HepG2 (cell line): ENCODE measurements at regions not wholly inside any gene's neighbourhood (a gene's known extent, or its start where the extent isn't known, plus 50 kb on each side); places are given as distances from the start of the nearest gene placed in this dataset.
A peak's percentile ranks its signal among the peaks of the same experiment; 100 is the strongest.

Experiments used
- ATAC-seq: fragments of 200-7000 bp; cut with Tn5 transposase; 3 replicates; pipeline ENCODE4 v1.9.1; 2020; ENCODE audit warnings: mild to moderate bottlenecking, moderate library complexity
- BruUV-seq: library from RNA; stranded (reverse); fragments of 400-500 nt; replicated peaks from 2 replicates; lab custom pipeline; 2021; lab: Mats Ljungman, UMichigan
- CTCF ChIA-PET: fragments of 300-600 bp; formaldehyde crosslinking; extraction: SDS; loops from one replicate; lab custom pipeline; 2021; ENCODE audit warnings: low total read pairs, inconsistent platforms, low intra/inter-chr PET ratio; lab: Yijun Ruan, JAX
- POLR2A ChIA-PET: fragments of 350-600 bp; sonication (Branson Sonifier 250); formaldehyde crosslinking; loops from one replicate; lab custom pipeline; 2020; ENCODE audit warnings: antibody characterized with exemption, inconsistent platforms; lab: Yijun Ruan, JAX
- DNase-seq: peaks from one replicate; pipeline ENCODE4 v3.0.0-alpha.2; 2015; ENCODE audit warnings: low spot score
- FAIRE-seq: peaks from 3 replicates; lab custom pipeline; 2011; peaks lifted over from hg19 to GRCh38; lab: Jason Lieb, UNC
- H2AFZ ChIP-seq: one replicate; pipeline ENCODE4 v1.6.1; 2011; ENCODE audit warnings: low read length, inconsistent platforms
- H3K27ac ChIP-seq: fragments of 300-600 bp; 3 replicates; pipeline ENCODE4 v1.8.0; 2011; ENCODE audit warnings: mixed run types, mild to moderate bottlenecking, mixed read lengths, low read length, inconsistent platforms; ENCODE audit not compliant: insufficient read depth; ENCODE audit errors: extremely low read length
- H3K27me3 ChIP-seq, 2 experiments: fragments of 200-600 bp in 1 of 2; 2 replicates in 1 of 2; 3 replicates in 1 of 2; pipeline versions ENCODE4 v1.6.0 to v1.8.0; 2011; ENCODE audit warnings: low read length in 2 of 2, mild to moderate bottlenecking in 2 of 2, moderate library complexity in 2 of 2, inconsistent platforms in 1 of 2; ENCODE audit not compliant: insufficient read depth in 2 of 2, control insufficient read depth in 1 of 2
- H3K36me3 ChIP-seq, 2 experiments: fragments of 200-600 bp in 1 of 2; replicated peaks in 1 of 2; 2 replicates in 1 of 2; 3 replicates in 1 of 2; pipeline versions ENCODE4 v1.5.1 to v1.8.0; 2011; ENCODE audit warnings: low read length in 2 of 2, inconsistent platforms in 1 of 2; ENCODE audit not compliant: insufficient read depth in 2 of 2, control insufficient read depth in 1 of 2
- H3K4me1 ChIP-seq: 2 replicates; pipeline ENCODE4 v1.5.1; 2012; ENCODE audit warnings: low read length, inconsistent platforms; ENCODE audit not compliant: insufficient read depth
- H3K4me2 ChIP-seq: 2 replicates; pipeline ENCODE4 v1.6.0; 2011; ENCODE audit warnings: low read depth, low read length, inconsistent platforms
- H3K4me3 ChIP-seq, 3 experiments: fragments of 200-600 bp in 1 of 3; sonication (generic), shearing (Covaris generic) in 1 of 3; replicated peaks in 1 of 3; 2 replicates each; pipeline ENCODE4 v1.5.1; 2011 to 2016; ENCODE audit warnings: low read length in 3 of 3, inconsistent platforms in 2 of 3, low read depth in 2 of 3, mild to moderate bottlenecking in 2 of 3, control low read depth in 1 of 3, mixed read lengths in 1 of 3; ENCODE audit not compliant: insufficient read depth in 1 of 3
- H3K79me2 ChIP-seq: one replicate; pipeline ENCODE4 v1.6.1; 2011; ENCODE audit warnings: low read length, inconsistent platforms; ENCODE audit not compliant: insufficient read depth
- H3K9ac ChIP-seq: 2 replicates; pipeline ENCODE4 v1.6.0; 2011; ENCODE audit warnings: mild to moderate bottlenecking, low read depth, low read length, inconsistent platforms; ENCODE audit not compliant: insufficient read depth
- H3K9me3 ChIP-seq: 2 replicates; pipeline ENCODE4 v1.5.1; 2012; ENCODE audit warnings: mild to moderate bottlenecking, low read length
- H4K20me1 ChIP-seq: 2 replicates; pipeline ENCODE4 v1.6.0; 2011; ENCODE audit warnings: inconsistent platforms, mild to moderate bottlenecking, low read length, moderate library complexity; ENCODE audit not compliant: insufficient read depth
- CBX1 ChIP-seq: IDR thresholded peaks from one replicate; pipeline ENCODE4 v1.6.1; 2016; ENCODE audit warnings: antibody characterized with exemption, low read depth
- CEBPG ChIP-seq: IDR thresholded peaks from 2 replicates; pipeline ENCODE4 v1.6.1; 2016
- EP300 ChIP-seq, 3 experiments: sonication (generic) in 1 of 3; formaldehyde crosslinking in 1 of 3; IDR thresholded peaks; 2 replicates each; pipeline versions ENCODE4 v1.5.1 to v1.6.1; 2011 to 2020; ENCODE audit warnings: low read depth in 2 of 3, low read length in 2 of 3, borderline replicate concordance in 1 of 3, improper control_type of control experiment in 1 of 3, mild to moderate bottlenecking in 1 of 3, missing genetic modification reagents in 1 of 3, moderate library complexity in 1 of 3
- MLX ChIP-seq: IDR thresholded peaks from 2 replicates; pipeline ENCODE4 v1.6.1; 2016
- NCOA1 ChIP-seq: sonication (generic); formaldehyde crosslinking; IDR thresholded peaks from 2 replicates; pipeline ENCODE4 v1.9.0; 2021; ENCODE audit warnings: missing genetic modification reagents
- NFE2L1 ChIP-seq: sonication (generic); formaldehyde crosslinking; IDR thresholded peaks from 2 replicates; pipeline ENCODE4 v1.4.0; 2020; ENCODE audit warnings: missing genetic modification reagents, mild to moderate bottlenecking, borderline replicate concordance
- PHF5A ChIP-seq: IDR thresholded peaks from one replicate; pipeline ENCODE4 v1.6.1; 2018; ENCODE audit warnings: low read depth, missing genetic modification reagents; ENCODE audit not compliant: unreplicated experiment
- STAG1 ChIP-seq: sonication (generic); formaldehyde crosslinking; IDR thresholded peaks from 2 replicates; pipeline ENCODE4 v1.4.0; 2020; ENCODE audit warnings: missing genetic modification reagents
- TAF15 ChIP-seq: fragments of 200-400 bp; formaldehyde crosslinking; IDR thresholded peaks from one replicate; pipeline ENCODE4 v1.6.1; 2018; ENCODE audit warnings: mild to moderate bottlenecking, low read depth, low read length; ENCODE audit not compliant: poor library complexity, severe bottlenecking
- TEAD3 ChIP-seq: optimal IDR thresholded peaks from 2 replicates; pipeline ENCODE3; 2016; ENCODE audit warnings: borderline replicate concordance
- ZBTB33 ChIP-seq: sonication (generic); formaldehyde crosslinking; IDR thresholded peaks from 2 replicates; pipeline ENCODE4 v1.4.0; 2020; ENCODE audit warnings: missing genetic modification reagents
- ZMAT3 ChIP-seq: sonication (generic); formaldehyde crosslinking; conservative IDR thresholded peaks from 2 replicates; pipeline ENCODE4 v1.7.0; 2021; ENCODE audit warnings: missing genetic modification reagents
- ZNF589 ChIP-seq: sonication (generic); formaldehyde crosslinking; conservative IDR thresholded peaks from 2 replicates; pipeline ENCODE4 v1.8.0; 2022; ENCODE audit warnings: mild to moderate bottlenecking, moderate library complexity, missing genetic modification reagents
- ZNF674 ChIP-seq: sonication (generic); formaldehyde crosslinking; IDR thresholded peaks from 2 replicates; pipeline ENCODE4 v1.5.0; 2020; ENCODE audit warnings: low read depth, mild to moderate bottlenecking, missing genetic modification reagents
- ZSCAN21 ChIP-seq: sonication (generic); formaldehyde crosslinking; IDR thresholded peaks from 2 replicates; pipeline ENCODE4 v1.8.0; 2022; ENCODE audit warnings: mild to moderate bottlenecking, missing genetic modification reagents, moderate library complexity, borderline replicate concordance
- in situ Hi-C: cut with HindIII; loops from 2 replicates; pipeline ENCODE4 v1.10.0; 2017; ENCODE audit warnings: low pct_unique_long_range_greater_than_20kb; ENCODE audit not compliant: extremely low pct_ligation_motif_present
- intact Hi-C: fragments of 100-400 bp; cut with micrococcal nuclease; formaldehyde crosslinking; loops from one replicate; pipeline ENCODE4 v1.10.0; 2022; ENCODE audit not compliant: unreplicated experiment

- TF ChIP-seq ZSCAN21 (CRISPR knock-in tag) (no peak), ZNF674 (CRISPR knock-in tag) (no peak), ZNF589 (CRISPR knock-in tag) (no peak), ZBTB33 (CRISPR knock-in tag) (no peak), NCOA1 (CRISPR knock-in tag) (no peak), PHF5A (CRISPR knock-in tag) (no peak), MLX (CRISPR knock-in tag) (no peak)
Observed at GRCh38 chr12:21054334-21054733, 76.7 kb upstream of the SLCO1B1 start (continued).

GRCh38 chr12:21065845-21066244, 65.1 kb upstream of the SLCO1B1 start:
- POLR2A ChIA-PET: no interaction called here
- peaks cover 73% of the 10 kb centered on the region for H3K9me3 ChIP-seq
- no peak overlapping the region for H3K27ac ChIP-seq
- no peak for TF ChIP-seq NFE2L1
- no peak for TF ChIP-seq CBX1
- TF ChIP-seq ZMAT3: no peak
- TF ChIP-seq STAG1 (CRISPR knock-in tag): 0 out of 2 replicates have a peak, but pooled peaks have one; percentile 15
- no peak for TF ChIP-seq TAF15
- no peak for TF ChIP-seq TEAD3 (CRISPR knock-in tag)
- TF ChIP-seq CEBPG: no peak
- no peak for TF ChIP-seq EP300 (IDR thresholded peaks at IDR 0.05; ENCODE audit: low read depth in 2 of 2, low read length in 2 of 2)
- no peak for TF ChIP-seq EP300 (CRISPR knock-in tag; IDR thresholded peaks at IDR 0.05; ENCODE audit: borderline replicate concordance)
- no peak for ATAC-seq
- no peak overlapping the region for H3K4me2 ChIP-seq
- CTCF ChIA-PET: no interaction called here
- intact Hi-C loops (no loop called here), in situ Hi-C loops (no loop called here)
- no peak overlapping the region for H3K9ac ChIP-seq
- no peak for FAIRE-seq
- no peaks in the 10 kb centered on the region for H3K27me3 ChIP-seq
- no peaks in the 10 kb centered on the region for H3K79me2 ChIP-seq
- no peaks in the 10 kb centered on the region for H3K4me1 ChIP-seq
- BruUV-seq: no TSS peak
- H3K36me3 ChIP-seq: no peaks in the 10 kb centered on the region
- H3K4me3 ChIP-seq: no peak overlapping the region
- H2AFZ ChIP-seq: no peak overlapping the region
- no peaks in the 10 kb centered on the region for H4K20me1 ChIP-seq
- no peak for DNase-seq
